Hepatic stellate cell (primary cell): ENCODE measurements at regions not wholly inside any gene's neighbourhood (a gene's known extent, or its start where the extent isn't known, plus 50 kb on each side); places are given as distances from the start of the nearest gene placed in this dataset.
"Not testable (repeated sequence)": the region's sequence is repeated elsewhere in the genome, so short reads cannot be mapped to it uniquely, and the experiment has no call there.

Experiments used
- DNase-seq: peaks from one replicate; pipeline ENCODE4 v3.0.0; 2011; ENCODE audit warnings: low spot score

DNA sequence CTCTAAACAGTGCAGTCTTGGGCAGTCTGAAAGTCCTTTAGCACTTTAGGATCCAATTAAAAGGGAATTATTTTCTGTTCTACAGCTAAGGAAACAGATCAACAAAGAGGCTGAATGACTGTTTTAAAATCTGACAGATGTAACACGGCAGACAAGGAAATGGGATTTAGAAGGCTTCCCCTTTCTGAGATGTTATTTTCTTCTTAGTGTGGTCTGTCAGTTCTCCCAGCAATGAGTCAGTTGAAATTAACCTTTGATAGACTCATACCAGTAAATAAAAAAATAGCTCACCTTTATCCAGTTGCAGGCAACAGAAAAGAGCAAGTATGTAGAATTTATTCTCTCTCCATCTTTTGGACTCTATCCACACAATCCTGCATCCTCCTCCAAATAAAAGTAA, 98.1 kb downstream of the NEDD1 start:
- DNase-seq: no peak

DNA sequence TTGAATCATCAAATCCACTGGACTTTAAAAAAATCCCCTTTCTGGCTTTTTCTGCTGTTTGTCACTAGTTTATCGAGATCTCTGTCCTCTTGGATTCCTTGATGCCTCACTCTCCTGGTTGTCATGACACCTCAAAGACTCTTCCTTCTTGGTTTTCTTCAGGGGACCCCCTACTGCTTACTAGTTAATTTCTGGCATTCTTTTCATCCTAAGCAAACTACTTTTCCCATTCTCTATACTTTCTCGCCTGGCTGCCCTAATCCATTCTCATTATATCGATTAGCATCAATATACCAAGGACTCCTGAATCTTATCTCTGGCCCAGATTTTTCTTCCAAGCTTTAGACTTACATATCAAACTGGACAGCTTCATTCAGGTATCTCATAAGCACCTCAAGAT, 98.6 kb downstream of the NEDD1 start:
- DNase-seq: no peak

DNA sequence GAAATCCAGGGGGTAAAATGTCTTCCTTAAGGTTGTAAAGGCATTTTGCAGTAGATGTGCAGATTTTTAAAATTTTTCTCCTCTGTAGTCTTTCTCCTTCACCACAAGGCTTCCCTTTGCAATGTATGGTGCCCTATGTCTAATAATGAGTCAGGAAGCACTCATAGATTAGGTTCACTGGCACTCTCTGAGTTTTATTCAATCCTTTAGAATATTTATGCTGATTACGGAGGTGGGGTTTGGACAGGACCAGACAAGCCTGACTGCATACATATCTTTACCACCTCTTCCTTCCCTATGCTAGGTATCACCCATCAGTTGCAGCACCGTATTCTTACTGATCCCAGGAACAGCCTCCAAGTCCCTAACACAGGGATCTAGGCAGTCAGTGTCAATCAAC, 99.5 kb downstream of the NEDD1 start:
- no peak for DNase-seq

- no peak for DNase-seq
Measured at GRCh38 chr12:97016163-97016562, 109.1 kb downstream of the NEDD1 start.

GRCh38 chr12:97017213-97017612, 110.2 kb downstream of the NEDD1 start:
- no peak for DNase-seq

DNA sequence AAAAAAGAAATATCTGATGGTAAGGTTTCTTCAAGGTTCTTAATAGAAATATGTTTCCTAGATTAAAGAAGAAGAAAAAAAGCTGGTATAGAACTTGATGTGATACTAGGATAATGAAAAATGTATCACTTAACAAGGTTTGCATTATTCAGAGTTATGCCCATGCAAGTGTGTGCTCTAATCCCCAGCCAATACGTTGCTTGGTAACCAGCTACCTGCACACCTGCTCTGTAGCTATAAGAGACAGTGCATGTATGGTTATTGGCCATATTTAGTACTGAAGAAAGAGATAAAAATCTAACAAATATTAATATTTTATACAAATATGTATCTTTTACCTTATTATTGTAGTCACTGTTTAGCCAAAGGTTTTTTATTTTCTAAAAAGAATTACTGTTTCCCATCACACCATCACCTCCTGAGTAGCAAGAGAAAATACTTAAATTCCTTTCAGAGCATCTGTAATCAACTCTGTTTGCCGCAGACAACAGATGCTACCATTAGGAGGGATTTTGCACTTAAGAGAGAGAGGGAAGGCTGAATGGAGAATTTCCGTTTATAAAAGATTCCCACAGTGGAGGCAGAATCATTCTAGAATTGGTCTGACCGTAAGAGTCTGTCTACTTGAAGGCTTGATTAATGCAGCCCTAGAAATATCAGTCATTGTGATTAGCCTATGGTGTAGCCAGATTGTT, 115.6 kb downstream of the NEDD1 start:
- no peak for DNase-seq

- DNase-seq: no peak
Measured at GRCh38 chr12:97024393-97024792, 117.3 kb downstream of the NEDD1 start.

GRCh38 chr12:97026901-97027300, 119.8 kb downstream of the NEDD1 start:
- DNase-seq: no peak

DNA sequence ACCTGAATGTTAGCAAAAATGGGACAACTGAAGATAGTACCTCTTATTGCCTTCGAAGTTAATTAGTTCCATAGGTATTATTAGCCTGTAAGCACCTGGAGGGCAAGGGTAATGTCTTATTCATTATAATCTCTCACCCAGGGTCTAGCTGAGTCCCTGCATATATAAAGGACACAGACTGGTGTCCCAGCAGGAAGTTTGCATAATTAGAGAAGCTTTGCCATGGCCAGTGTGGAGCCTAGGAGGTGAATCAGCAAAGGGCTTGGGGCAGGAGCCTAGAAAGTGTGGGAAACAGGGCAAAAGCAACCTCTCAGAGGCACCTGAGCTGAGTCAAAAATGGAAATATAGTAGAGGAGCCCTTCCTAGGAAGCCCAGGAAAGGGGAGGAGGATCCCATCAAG, 120.4 kb downstream of the NEDD1 start:
- no peak for DNase-seq

DNA sequence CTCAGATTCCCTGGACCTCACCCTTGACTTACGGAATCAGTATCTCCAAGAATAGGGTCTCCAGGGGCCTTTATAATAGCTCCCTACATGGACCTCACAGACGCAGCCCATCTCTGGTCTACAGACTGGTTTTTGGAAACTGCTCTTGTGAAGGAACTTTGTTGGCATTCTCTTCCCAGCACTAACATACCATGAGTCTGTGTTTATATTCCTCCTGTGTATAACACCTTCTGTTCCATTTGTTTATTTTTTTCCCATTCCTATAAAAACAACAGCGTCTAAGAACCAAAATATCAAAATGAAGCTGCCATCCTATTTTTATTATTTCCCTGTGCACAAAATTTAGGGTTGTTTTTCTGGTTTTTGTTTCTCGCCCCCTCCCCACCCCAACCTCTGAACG, 131.1 kb downstream of the NEDD1 start:
- DNase-seq: no peak

DNA sequence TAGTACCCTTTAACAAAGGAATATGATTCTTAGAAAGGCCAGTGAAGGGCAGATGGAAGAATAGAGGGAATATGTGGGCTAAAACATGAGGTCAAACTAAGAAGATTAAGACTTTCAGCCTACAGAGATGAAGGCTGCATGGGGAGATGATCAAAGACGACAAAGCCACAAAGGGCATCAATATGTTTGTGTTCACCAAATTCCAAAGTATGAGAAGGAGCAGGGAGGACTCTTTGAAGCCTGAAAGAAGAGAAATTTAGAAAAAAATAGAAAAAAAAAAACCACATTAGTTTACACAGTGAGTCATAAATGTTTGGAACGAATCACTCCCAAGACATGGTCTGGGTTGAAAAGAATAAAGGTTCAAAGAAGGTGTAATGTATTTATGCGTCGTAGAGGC, 131.8 kb downstream of the NEDD1 start:
- DNase-seq: no peak

GRCh38 chr12:97046901-97047300, 139.8 kb downstream of the NEDD1 start:
- DNase-seq: no peak

DNA sequence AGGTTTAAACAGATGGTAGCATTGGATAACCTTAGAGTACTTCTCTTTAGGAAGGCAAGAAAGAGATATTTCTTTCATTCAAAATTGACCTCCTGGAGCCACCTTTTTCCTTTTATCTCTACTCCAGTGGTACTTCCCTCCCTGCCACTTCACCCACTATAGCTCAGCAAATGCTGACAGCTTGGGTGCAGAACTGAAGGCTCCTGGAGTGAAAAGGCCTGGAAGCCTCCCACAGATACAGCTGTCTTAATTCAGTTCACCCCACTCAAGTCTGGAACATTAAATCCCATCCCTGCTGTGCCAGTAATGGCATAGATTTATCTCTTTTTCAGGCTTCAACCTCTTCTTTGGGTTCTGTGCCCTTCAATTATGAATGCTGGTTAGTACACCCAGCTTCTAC, 140.3 kb downstream of the NEDD1 start:
- no peak for DNase-seq

- DNase-seq: no peak
Measured at GRCh38 chr12:97048421-97049035, 141.5 kb downstream of the NEDD1 start.

- DNase-seq: no peak
Measured at GRCh38 chr12:97050509-97050908, 143.5 kb downstream of the NEDD1 start.

GRCh38 chr12:97051341-97051740, 144.3 kb downstream of the NEDD1 start:
- DNase-seq: no peak

DNA sequence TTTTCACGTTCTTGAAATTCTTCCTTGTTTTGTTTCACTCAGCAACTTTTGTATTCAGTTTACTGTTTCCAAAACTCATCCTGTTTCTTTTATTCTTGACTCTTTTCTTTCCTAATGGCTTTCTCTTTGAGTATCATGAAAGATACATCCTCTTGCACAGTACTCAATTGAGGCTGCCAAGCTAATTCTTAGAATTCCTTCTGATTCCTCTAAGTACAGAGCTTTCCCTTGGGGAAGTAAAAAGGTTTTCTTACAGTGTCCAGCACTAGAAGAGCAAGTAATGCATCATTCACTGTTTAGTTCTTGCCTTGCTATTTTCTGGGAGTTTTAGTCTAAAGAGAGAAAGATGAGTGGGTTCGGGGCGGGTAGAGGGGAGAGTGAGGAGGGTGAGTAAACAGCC, 154.1 kb downstream of the NEDD1 start:
- no peak for DNase-seq

- DNase-seq: no peak
Measured at GRCh38 chr12:97063292-97063935, 156.4 kb downstream of the NEDD1 start.

GRCh38 chr12:97075161-97075933, 168.3 kb downstream of the NEDD1 start:
- DNase-seq: no peak

GRCh38 chr12:97075934-97076630, 169.0 kb downstream of the NEDD1 start:
- no peak for DNase-seq

GRCh38 chr12:97076912-97077311, 169.9 kb downstream of the NEDD1 start:
- DNase-seq: not testable (repeated sequence)

GRCh38 chr12:97082029-97082428, 175.0 kb downstream of the NEDD1 start:
- no peak for DNase-seq
